GM19240 (cell line): ENCODE measurements at regions not wholly inside any gene's neighbourhood (a gene's known extent, or its start where the extent isn't known, plus 50 kb on each side); places are given as distances from the start of the nearest gene placed in this dataset.
A peak's percentile ranks its signal among the peaks of the same experiment; 100 is the strongest.
"Not testable (repeated sequence)": the region's sequence is repeated elsewhere in the genome, so short reads cannot be mapped to it uniquely, and the experiment has no call there.

ENCODE experiments used
- DNase-seq: peaks from one replicate; pipeline ENCODE4 v3.0.0; 2011; ENCODE audit warnings: low spot score; ENCODE audit not compliant: insufficient read length

DNA sequence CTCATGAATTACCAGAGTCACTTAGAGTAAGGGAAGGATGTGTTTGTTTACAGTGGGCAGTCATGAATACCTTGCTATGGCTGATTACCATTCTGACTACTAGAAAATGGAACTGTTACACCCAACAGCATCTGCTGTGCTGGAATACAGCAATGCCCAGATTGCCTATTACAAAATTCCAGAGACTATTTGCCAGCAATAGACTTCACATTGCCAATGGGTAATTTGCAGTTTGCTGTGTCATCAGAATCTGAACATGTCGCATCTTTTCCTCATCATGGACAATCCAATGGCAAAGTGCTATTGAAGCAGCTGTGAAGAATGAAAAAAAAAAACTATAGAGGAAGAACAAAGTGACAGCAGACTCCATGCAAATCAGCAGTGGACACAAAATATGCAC lies 356.6 kb downstream of the CXXC4 start:
- no peak for DNase-seq

DNA sequence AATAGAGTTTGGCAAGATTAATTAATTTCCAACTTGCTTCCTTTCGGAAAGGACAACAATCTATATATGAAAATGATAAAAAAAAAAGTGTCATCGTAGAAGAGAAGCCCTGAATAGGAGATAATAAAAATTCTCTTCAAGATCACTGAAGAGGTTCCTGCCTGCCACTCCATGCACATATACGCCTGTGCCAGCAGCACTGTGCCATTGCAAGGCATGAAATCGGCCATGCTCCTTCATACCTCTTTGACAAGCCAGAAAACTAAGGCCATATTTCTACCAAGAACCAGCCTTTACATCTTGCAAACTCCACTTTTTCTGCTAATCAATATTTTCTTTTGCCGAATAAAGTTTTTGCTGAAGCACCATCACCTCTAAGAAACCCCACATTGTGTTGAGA lies 365.5 kb downstream of the CXXC4 start:
- DNase-seq, result no peak

GRCh38 chr4:104128850-104129213 lies 365.9 kb downstream of the CXXC4 start:
- DNase-seq, result no peak

DNA sequence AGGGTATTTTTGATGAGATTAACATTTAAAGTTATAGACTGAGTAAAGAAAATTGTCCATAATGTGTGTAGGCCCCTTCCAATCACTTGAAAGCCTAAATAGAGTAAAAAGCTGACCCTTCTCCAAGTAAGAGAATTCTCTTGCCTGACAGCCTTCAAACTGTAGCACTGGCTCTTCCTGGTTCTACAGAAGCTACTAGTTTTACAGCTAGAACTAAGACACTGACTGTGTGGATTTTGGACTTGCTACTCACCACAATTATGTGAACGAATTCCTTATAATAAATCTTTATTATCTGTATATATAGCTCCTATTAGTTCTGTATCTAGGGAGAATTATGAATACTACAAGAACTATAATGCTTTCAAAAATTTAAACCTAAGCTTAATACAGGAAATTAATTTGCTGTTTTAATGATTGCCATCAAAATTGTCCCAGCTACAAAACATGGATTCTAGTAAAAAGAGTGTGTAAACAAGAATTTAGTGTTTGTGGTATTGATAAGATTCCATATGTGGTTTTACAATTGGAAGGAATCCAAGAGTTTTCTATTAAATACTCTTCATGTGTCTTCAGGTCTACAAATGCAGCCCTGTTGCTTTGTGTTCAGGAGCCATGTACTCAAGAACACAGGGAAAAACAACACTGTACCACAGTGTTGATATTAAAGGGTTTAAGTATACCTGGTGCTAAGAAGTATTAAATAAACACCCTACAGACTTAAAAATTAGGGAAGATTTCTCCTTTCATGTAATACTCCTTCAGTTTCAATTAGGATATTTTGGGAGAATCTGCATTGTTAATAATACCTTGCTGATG lies 366.5 kb downstream of the CXXC4 start:
- DNase-seq, result no peak

GRCh38 chr4:104123021-104123420 lies 371.7 kb downstream of the CXXC4 start:
- no peak for DNase-seq

GRCh38 chr4:104117776-104118175 lies 376.9 kb downstream of the CXXC4 start:
- no peak for DNase-seq

GRCh38 chr4:104113850-104114249 lies 380.8 kb downstream of the CXXC4 start:
- no peak for DNase-seq

DNA sequence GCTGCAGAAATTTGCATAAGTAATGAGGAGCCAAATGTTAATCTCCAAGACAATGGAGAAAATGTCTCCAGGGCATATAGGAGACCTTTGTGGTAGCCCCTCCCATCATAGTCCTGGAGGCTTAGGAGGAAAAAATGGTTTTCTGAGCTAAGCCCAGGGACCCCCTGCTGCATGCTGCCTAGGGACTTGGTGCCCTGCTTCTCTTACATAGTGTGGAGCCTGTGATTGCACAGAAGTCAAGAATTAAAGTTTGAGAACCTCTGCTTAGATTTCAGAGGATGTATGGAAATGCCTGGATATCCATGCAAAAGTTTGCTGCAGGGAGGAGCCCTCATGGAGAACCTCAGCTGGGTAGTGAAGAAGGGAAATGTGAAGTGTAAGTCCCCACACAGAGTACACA lies 379.4 kb upstream of the TACR3 start:
- DNase-seq, result no peak

- no peak for DNase-seq
Observed at GRCh38 chr4:104093247-104093646, 373.5 kb upstream of the TACR3 start.

DNA sequence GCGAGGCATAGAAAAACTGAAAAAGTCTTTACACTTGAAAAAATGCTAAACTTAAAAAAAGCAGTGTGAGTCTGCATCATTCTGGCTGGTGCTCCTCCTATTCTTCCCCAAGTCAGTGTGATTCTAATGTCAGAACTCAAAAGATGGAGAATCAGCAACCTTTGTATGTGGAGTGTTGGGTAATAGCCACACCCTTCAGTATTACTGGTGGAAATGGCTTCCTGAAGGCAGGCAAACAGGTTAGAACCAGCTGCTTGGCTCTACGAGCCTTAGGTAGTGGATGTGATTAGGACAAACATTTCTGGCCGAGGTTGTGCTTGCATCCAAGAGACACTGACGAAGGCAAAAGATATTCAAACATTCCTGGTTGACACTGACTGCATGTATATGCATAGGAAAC lies 353.4 kb upstream of the TACR3 start:
- DNase-seq, result no peak

DNA sequence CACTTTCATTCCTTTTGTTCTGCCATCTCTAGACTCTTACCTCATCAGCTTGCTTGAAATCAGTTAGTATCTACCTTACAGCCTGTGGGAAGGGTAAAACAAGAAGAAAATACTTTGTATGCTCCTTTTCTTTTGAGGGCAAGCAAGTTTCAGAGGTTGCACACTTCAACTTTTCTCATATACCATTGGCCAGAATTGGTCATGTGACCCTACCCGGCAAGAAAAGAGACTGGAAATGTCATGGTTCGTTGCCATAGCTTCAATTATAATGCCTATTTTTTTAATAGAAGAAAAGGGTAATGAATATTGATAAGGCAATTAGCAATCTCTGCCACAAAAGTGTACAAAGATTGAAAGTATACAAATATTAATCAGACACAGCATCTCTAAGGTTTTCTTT lies 346.7 kb upstream of the TACR3 start:
- DNase-seq, result no peak

DNA sequence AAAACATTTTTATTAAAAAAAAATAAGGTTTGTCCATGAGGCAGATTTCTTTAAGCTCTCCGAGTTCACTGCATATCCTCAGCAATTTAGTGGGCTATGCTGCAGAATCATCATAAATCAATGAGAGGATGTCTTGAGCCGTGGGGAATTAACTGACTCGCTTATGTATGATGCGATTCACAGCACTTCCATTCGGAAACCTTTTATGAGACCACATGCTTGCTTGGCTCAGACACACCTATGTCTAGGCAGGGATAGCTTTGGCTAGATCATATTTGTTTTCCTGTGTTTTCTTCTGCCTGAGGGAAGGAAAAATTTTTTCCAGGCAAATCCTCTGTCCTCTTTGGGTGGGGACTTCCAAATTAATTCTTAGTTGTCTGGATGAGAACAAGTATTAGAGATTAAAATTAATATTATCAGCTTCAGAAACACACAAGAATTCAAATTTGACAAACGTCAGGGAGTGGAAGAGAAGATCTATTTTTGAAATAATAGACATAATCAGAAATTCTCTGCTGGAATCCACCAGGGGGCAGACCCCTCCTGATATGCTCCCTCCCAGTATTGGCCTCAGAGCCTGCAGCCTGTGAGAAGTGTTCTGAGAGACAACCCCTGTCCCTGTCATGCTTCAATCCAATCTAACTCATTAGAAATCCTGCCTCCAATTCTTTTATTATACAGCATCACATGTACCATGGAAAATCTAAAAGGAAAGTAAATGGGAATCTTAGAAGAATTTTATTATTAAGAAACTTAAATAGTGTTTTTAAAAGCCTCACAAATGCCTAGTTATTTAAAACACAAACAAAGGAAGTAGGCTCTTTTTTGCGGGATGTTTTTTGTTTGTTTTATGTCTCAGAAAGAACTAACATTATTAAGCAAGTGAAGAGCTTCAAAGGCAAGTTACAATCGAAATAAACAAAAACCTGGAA lies 345.1 kb upstream of the TACR3 start:
- DNase-seq, result peak; percentile 1

- DNase-seq, result no peak
Observed at GRCh38 chr4:104063341-104063740, 343.6 kb upstream of the TACR3 start.

DNA sequence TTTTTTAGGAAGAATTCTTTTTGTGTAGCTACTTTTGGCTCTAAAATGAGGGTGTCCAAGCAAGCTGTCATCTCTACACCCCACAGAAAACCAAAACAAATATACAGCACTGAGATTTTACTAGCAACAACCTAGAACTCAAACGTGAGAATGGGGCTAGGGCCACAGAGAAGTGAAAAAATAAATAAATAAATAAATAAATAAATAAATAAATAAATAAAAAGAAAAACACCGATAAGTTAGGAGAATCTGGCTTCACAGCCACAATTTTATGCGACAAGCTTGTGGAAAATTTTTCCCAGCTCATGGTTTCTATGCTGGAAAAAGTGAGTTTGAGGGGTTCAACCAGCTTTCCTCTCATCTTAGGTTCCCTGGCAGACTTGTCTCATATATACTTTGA lies 324.6 kb upstream of the TACR3 start:
- DNase-seq, result no peak

GRCh38 chr4:104032896-104033295 lies 313.1 kb upstream of the TACR3 start:
- no peak for DNase-seq

DNA sequence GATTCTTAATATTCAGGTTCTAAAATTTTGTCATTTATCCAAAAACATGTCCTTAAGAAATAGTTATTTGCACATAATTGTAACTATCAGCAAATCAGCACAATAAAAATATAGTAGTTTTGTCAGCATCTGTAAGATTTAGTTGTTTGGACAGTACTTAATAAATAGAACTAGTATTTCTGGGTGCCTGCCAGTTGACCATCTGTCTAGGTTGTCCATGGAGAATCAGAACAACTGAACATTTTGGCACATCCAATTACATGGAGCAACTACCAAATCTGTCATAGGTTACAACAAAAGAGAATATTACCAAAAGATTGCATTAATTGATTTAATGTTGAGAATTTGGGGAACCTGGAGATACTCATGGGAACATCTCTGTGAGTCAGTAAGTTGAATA lies 305.5 kb upstream of the TACR3 start:
- DNase-seq, result no peak

DNA sequence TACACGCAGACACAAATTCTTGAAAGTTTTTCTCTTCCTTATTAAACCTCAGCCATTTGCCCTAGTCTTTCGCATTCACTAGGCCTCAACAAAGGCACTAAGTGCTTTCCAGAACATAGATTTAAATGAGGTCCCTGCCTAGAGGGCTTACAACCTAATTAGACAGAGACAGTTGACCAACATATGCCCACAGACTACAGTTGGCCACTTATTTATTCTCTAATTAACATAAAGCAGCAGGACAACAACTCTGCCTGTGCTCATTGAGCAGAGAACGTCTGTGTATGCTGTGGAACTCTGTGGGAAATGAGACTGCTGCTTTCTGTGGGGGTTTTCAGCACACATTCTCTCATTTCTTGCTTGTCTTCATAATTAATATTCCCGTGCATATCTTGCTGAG lies 303.0 kb upstream of the TACR3 start:
- DNase-seq, result no peak

DNA sequence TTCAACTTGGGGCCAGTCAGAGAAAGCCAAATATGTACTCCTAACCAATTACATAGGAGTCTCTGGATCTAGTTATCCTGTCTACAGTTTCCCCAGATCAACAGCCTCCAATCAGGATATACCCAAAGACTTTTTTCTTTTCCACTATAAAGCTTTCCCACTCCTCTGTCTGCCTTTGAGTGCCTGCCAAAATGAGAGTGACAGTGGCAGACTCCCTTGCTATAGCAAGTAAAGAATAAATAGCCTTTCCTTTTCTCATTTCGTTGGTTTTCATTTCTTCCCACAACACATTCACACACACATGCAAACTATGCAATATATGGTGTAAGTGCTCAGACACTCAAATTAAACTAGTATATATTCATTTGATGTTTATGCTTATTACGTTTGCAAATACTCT lies 302.4 kb upstream of the TACR3 start:
- DNase-seq, result no peak

DNA sequence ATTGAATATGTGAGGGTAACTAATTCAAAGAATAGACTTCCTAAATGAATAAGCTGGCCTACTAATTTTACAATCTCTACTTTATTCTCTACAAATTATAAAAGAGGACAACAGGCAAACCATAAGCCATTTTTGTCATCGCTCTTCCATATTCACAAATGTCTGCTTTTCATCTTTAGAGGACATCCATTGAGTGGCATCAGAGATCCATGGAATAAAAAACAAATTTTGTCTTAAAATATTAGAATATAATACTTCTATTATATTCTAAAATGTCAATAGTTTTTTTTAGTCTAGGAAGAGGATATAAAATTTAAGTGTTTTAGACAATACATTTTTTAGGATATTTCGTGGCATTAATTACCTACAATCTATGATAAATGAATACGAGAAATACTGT lies 300.9 kb upstream of the TACR3 start:
- DNase-seq, result no peak

GRCh38 chr4:104017213-104017612 lies 297.4 kb upstream of the TACR3 start:
- no peak for DNase-seq

- DNase-seq, result no peak
Observed at GRCh38 chr4:104015680-104016079, 295.9 kb upstream of the TACR3 start.

- no peak for DNase-seq
Observed at GRCh38 chr4:104010722-104011121, 290.9 kb upstream of the TACR3 start.

DNA sequence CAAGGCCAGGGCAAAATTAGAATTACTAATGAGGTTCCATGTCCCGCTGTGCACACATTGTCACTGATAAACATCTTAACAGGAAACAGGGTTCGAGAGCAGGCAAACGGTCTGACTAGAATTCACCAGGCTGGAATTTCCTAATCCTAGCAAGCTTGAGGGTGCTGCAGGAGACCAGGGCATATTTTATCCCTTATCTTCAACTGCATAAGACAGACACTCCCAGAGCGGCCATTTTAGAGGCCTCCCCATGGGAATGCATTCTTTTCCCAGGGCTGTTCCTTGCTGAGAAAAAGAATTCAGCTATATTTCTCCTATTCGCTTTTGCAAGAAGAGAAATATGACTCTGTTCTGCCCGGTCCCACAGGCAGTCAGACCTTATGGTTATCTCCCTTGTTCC lies 282.5 kb upstream of the TACR3 start:
- not testable (repeated sequence) for DNase-seq
